Midbrain (tissue), 1 donor: ENCODE measurements at regions not wholly inside any gene's neighbourhood (a gene's known extent, or its start where the extent isn't known, plus 50 kb on each side); places are given as distances from the start of the nearest gene placed in this dataset.

Source experiments
- DNase-seq: peaks from one replicate; lab custom pipeline; 2025; lab: John Stamatoyannopoulos, UW

- no peak for DNase-seq
These were observed 65.8 kb downstream of the SALL1 start for GRCh38 chr16:51085271-51085670.

GRCh38 chr16:51084074-51084928 is 66.8 kb downstream of the SALL1 start:
- no peak for DNase-seq

GRCh38 chr16:51072591-51072990 is 78.5 kb downstream of the SALL1 start:
- DNase-seq = no peak

- DNase-seq = no peak
These were observed 79.7 kb downstream of the SALL1 start for GRCh38 chr16:51071326-51071725.

- DNase-seq = no peak
These were observed 83.7 kb downstream of the SALL1 start for GRCh38 chr16:51067352-51067751.

- no peak for DNase-seq
These were observed 89.0 kb downstream of the SALL1 start for GRCh38 chr16:51062039-51062438.

GRCh38 chr16:51061328-51061727 is 89.7 kb downstream of the SALL1 start:
- DNase-seq = no peak

- peak; percentile 40 for DNase-seq
These were observed 93.1 kb downstream of the SALL1 start for GRCh38 chr16:51057969-51058337.

- DNase-seq = peak; percentile 21
These were observed 93.8 kb downstream of the SALL1 start for GRCh38 chr16:51057102-51057793.

GRCh38 chr16:51056331-51056730 is 94.7 kb downstream of the SALL1 start:
- no peak for DNase-seq

GRCh38 chr16:51055434-51055833 is 95.6 kb downstream of the SALL1 start:
- DNase-seq = no peak

GRCh38 chr16:51053775-51054174 is 97.3 kb downstream of the SALL1 start:
- DNase-seq = no peak

GRCh38 chr16:51051671-51052070 is 99.4 kb downstream of the SALL1 start:
- DNase-seq = no peak

- DNase-seq = no peak
These were observed 100.7 kb downstream of the SALL1 start for GRCh38 chr16:51050377-51050706.

- peak; percentile 22 for DNase-seq
These were observed 101.2 kb downstream of the SALL1 start for GRCh38 chr16:51049678-51050376.

GRCh38 chr16:51049276-51049675 is 101.8 kb downstream of the SALL1 start:
- DNase-seq = no peak

- DNase-seq = no peak
These were observed 102.5 kb downstream of the SALL1 start for GRCh38 chr16:51048544-51048943.

- DNase-seq = no peak
These were observed 105.3 kb downstream of the SALL1 start for GRCh38 chr16:51045794-51046193.

GRCh38 chr16:51045186-51045585 is 105.9 kb downstream of the SALL1 start:
- DNase-seq = no peak

- no peak for DNase-seq
These were observed 109.5 kb downstream of the SALL1 start for GRCh38 chr16:51041546-51041945.

- DNase-seq = no peak
These were observed 110.4 kb downstream of the SALL1 start for GRCh38 chr16:51040637-51041036.

GRCh38 chr16:51039638-51040331 is 111.3 kb downstream of the SALL1 start:
- no peak for DNase-seq
